ENCODE measurements at regions not wholly inside any gene's neighbourhood (a gene's known extent, or its start where the extent isn't known, plus 50 kb on each side); places are given as distances from the start of the nearest gene placed in this dataset.

- no peak overlapping the region for H3K4me3 ChIP-seq (ENCODE audit: low read depth, low read length)
- no peak for TF ChIP-seq CTCF (IDR thresholded peaks at IDR 0.05; ENCODE audit: insufficient read depth, low read length, severe bottlenecking)
- no peaks in the 10 kb centered on the region for H3K27me3 ChIP-seq (ENCODE audit: control insufficient read depth, insufficient read depth, low read length)
- DNase-seq (ENCODE audit: low read depth) (no peak), FAIRE-seq (no peak)
- H3K36me3 ChIP-seq (ENCODE audit: control insufficient read depth, insufficient read depth, low read length): no peaks in the 10 kb centered on the region
Measured at GRCh38 chr18:5759194-5759593, 136.1 kb downstream of the TMEM200C start.

GRCh38 chr18:5756823-5757222 lies 138.5 kb downstream of the TMEM200C start:
- no peak for TF ChIP-seq CTCF (IDR thresholded peaks at IDR 0.05; ENCODE audit: insufficient read depth, low read length, severe bottlenecking)
- no peaks in the 10 kb centered on the region for H3K27me3 ChIP-seq (ENCODE audit: control insufficient read depth, insufficient read depth, low read length)
- no peak overlapping the region for H3K4me3 ChIP-seq (ENCODE audit: low read depth, low read length)
- FAIRE-seq (no peak), DNase-seq (ENCODE audit: low read depth) (no peak)
- H3K36me3 ChIP-seq (ENCODE audit: control insufficient read depth, insufficient read depth, low read length): no peaks in the 10 kb centered on the region

GRCh38 chr18:5747678-5748077 lies 147.6 kb downstream of the TMEM200C start:
- Histone ChIP-seq H3K36me3 (ENCODE audit: control insufficient read depth, insufficient read depth, low read length) (no peaks in the 10 kb centered on the region), H3K4me3 (ENCODE audit: low read depth, low read length) (no peak overlapping the region), H3K27me3 (ENCODE audit: control insufficient read depth, insufficient read depth, low read length) (no peaks in the 10 kb centered on the region)
- no peak for TF ChIP-seq CTCF (IDR thresholded peaks at IDR 0.05; ENCODE audit: insufficient read depth, low read length, severe bottlenecking)
- FAIRE-seq (no peak), DNase-seq (ENCODE audit: low read depth) (no peak)

- no peaks in the 10 kb centered on the region for H3K27me3 ChIP-seq (ENCODE audit: control insufficient read depth, insufficient read depth, low read length)
- no peak for DNase-seq (ENCODE audit: low read depth)
- no peaks in the 10 kb centered on the region for H3K36me3 ChIP-seq (ENCODE audit: control insufficient read depth, insufficient read depth, low read length)
- H3K4me3 ChIP-seq (ENCODE audit: low read depth, low read length): no peak overlapping the region
- no peak for FAIRE-seq
- TF ChIP-seq CTCF (IDR thresholded peaks at IDR 0.05; ENCODE audit: insufficient read depth, low read length, severe bottlenecking): no peak
Measured at GRCh38 chr18:5746844-5747243, 148.5 kb downstream of the TMEM200C start.

GRCh38 chr18:5744659-5745058 lies 150.7 kb downstream of the TMEM200C start:
- DNase-seq (ENCODE audit: low read depth) (no peak), FAIRE-seq (no peak)
- H3K36me3 ChIP-seq (ENCODE audit: control insufficient read depth, insufficient read depth, low read length): no peaks in the 10 kb centered on the region
- no peaks in the 10 kb centered on the region for H3K27me3 ChIP-seq (ENCODE audit: control insufficient read depth, insufficient read depth, low read length)
- TF ChIP-seq CTCF (IDR thresholded peaks at IDR 0.05; ENCODE audit: insufficient read depth, low read length, severe bottlenecking): no peak
- no peak overlapping the region for H3K4me3 ChIP-seq (ENCODE audit: low read depth, low read length)

GRCh38 chr18:5738526-5738925 lies 156.8 kb downstream of the TMEM200C start:
- Histone ChIP-seq H3K4me3 (ENCODE audit: low read depth, low read length) (no peak overlapping the region), H3K36me3 (ENCODE audit: control insufficient read depth, insufficient read depth, low read length) (no peaks in the 10 kb centered on the region), H3K27me3 (ENCODE audit: control insufficient read depth, insufficient read depth, low read length) (no peaks in the 10 kb centered on the region)
- no peak for DNase-seq (ENCODE audit: low read depth)
- TF ChIP-seq CTCF (IDR thresholded peaks at IDR 0.05; ENCODE audit: insufficient read depth, low read length, severe bottlenecking): no peak
- FAIRE-seq: no peak
